ENCODE measurements at regions not wholly inside any gene's neighbourhood (a gene's known extent, or its start where the extent isn't known, plus 50 kb on each side); places are given as distances from the start of the nearest gene placed in this dataset.

- H3K79me2 ChIP-seq (ENCODE audit: control insufficient read depth in 1 of 2, insufficient read depth in 2 of 2, low read length in 2 of 2): no peaks in the 10 kb centered on the region
- H3K4me2 ChIP-seq (ENCODE audit: insufficient read depth in 1 of 2, low read depth in 2 of 2, low read length in 2 of 2): no peak overlapping the region
- H2AK5ac ChIP-seq (ENCODE audit: low read depth, low read length): no peak overlapping the region
- no peak overlapping the region for H2BK12ac ChIP-seq (ENCODE audit: low read depth, low read length)
- H3K27ac ChIP-seq (ENCODE audit: low read depth, low read length): no peak overlapping the region
- H3K4ac ChIP-seq (replicated peaks; ENCODE audit: insufficient read length, low read depth, low read length): no peak overlapping the region
- no peak overlapping the region for H4K91ac ChIP-seq (replicated peaks; ENCODE audit: insufficient read length, low read length)
- H4K8ac ChIP-seq (ENCODE audit: extremely low read depth, insufficient read depth, low read length): no peak overlapping the region
- H2BK15ac ChIP-seq (ENCODE audit: low read length): no peak overlapping the region
- FAIRE-seq (no peak), DNase-seq (ENCODE audit: low read depth in 1 of 2, low spot score in 2 of 2) (peak in 1 of 2 experiments; percentile 8)
- H3K79me1 ChIP-seq (ENCODE audit: low read depth, low read length): no peaks in the 10 kb centered on the region
- H2BK5ac ChIP-seq (ENCODE audit: low read depth, low read length): no peak overlapping the region
- no peak overlapping the region for H2AFZ ChIP-seq (ENCODE audit: low read length)
- no peaks in the 10 kb centered on the region; a peak in 1 of 7 replicates for H3K4me1 ChIP-seq (replicated peaks in 1 of 4; ENCODE audit: control insufficient read depth in 3 of 4, insufficient read depth in 4 of 4, low read length in 3 of 4)
- POLR2A ChIA-PET (ENCODE audit: partially characterized antibody): no interaction called here
- H3K23ac ChIP-seq (ENCODE audit: insufficient read length): no peak overlapping the region
- H4K20me1 ChIP-seq (replicated peaks in 1 of 2; ENCODE audit: control insufficient read depth in 1 of 2, insufficient read depth in 2 of 2, low read length in 2 of 2): no peaks in the 10 kb centered on the region
- H2BK20ac ChIP-seq (ENCODE audit: low read length): no peak overlapping the region
- no peak overlapping the region for H3K56ac ChIP-seq (replicated peaks; ENCODE audit: insufficient read length, low read depth, low read length)
- no peaks in the 10 kb centered on the region for H3K27me3 ChIP-seq (replicated peaks in 1 of 4; ENCODE audit: control insufficient read depth in 3 of 4, extremely low read depth in 1 of 4, insufficient read depth in 3 of 4, low read length in 3 of 4)
- no peak overlapping the region for H3K18ac ChIP-seq (ENCODE audit: extremely low read depth, low read length)
- CTCF ChIA-PET (ENCODE audit: partially characterized antibody): interaction anchor here (0.6 to 1.8 kb wide), 3 partner anchors 8 to 298 kb away, joined by 3 to 7 read pairs (median 4); no protein-coding TSS in a partner anchor
- no peak overlapping the region for H3K14ac ChIP-seq (ENCODE audit: insufficient read length)
- WGBS, 2 experiments (ENCODE audit: extremely low coverage in 1 of 2, insufficient coverage in 1 of 2, insufficient read length in 1 of 2, insufficient replicate concordance in 2 of 2, low coverage in 1 of 2, low lambda C conversion rate in 2 of 2, missing lambda C conversion rate in 1 of 2): 81% methylated on average over 5 of the region's 5 CpGs; no CpG with 5 or more reads in 1 of the 2 experiments
- H3K23me2 ChIP-seq (ENCODE audit: low read depth, low read length): no peaks in the 10 kb centered on the region
- no peak overlapping the region for H2BK120ac ChIP-seq (replicated peaks; ENCODE audit: low read depth, low read length)
- no peak overlapping the region for H4K5ac ChIP-seq (ENCODE audit: insufficient read length, low read depth, low read length)
- no peak overlapping the region for H3K4me3 ChIP-seq (ENCODE audit: extremely low read depth in 1 of 4, insufficient read depth in 2 of 4, low read depth in 3 of 4, low read length in 4 of 4)
- H3K36me3 ChIP-seq (ENCODE audit: control insufficient read depth in 2 of 4, insufficient read depth in 4 of 4, low read length in 3 of 4): no peaks in the 10 kb centered on the region
- H3K9me3 ChIP-seq (ENCODE audit: insufficient read depth in 2 of 2, low read depth in 1 of 2, low read length in 1 of 2): no peaks in the 10 kb centered on the region
- H3K9ac ChIP-seq (replicated peaks in 1 of 4; ENCODE audit: extremely low read depth in 1 of 4, low read depth in 3 of 4, low read length in 3 of 4): no peak overlapping the region
- TF ChIP-seq TAF1 (IDR thresholded peaks at IDR 0.05; ENCODE audit: low read depth, low read length) (no peak), EGR1 (IDR thresholded peaks at IDR 0.05; ENCODE audit: borderline replicate concordance, low read depth, low read length) (no peak), RFX5 (IDR thresholded peaks at IDR 0.05; ENCODE audit: borderline replicate concordance, low read depth, low read length) (no peak), CHD1 (IDR thresholded peaks at IDR 0.05; ENCODE audit: low read depth, low read length) (no peak)
Observed at GRCh38 chr11:10632483-10632882, 61.1 kb downstream of the IRAG1 start.

All from H1 (cell line).